Prostate gland (tissue), 2 donors: ENCODE measurements at regions not wholly inside any gene's neighbourhood (a gene's known extent, or its start where the extent isn't known, plus 50 kb on each side); places are given as distances from the start of the nearest gene placed in this dataset.

Source experiments
- DNase-seq: peaks from one replicate; pipeline ENCODE4 v3.0.0-alpha.2; 2019; ENCODE audit warnings: low spot score
- H3K27ac ChIP-seq, 2 donors: fragments of 200-600 bp; sonication (generic); 2 replicates each; pipeline ENCODE4 v1.5.1; 2017 to 2019
- H3K27me3 ChIP-seq: fragments of 200-600 bp; sonication (generic); replicated peaks from 2 replicates; pipeline ENCODE4 v1.5.1; 2019; ENCODE audit not compliant: insufficient read depth
- H3K36me3 ChIP-seq, 2 donors: fragments of 200-600 bp; sonication (generic); 1 replicate in 1 of 2; 2 replicates in 1 of 2; pipeline versions ENCODE4 v1.5.1 to v1.8.1; 2017 to 2019
- H3K4me1 ChIP-seq: fragments of 200-600 bp; sonication (generic); replicated peaks from 2 replicates; pipeline ENCODE4 v1.5.1; 2019
- H3K4me3 ChIP-seq, 2 donors: fragments of 200-600 bp; sonication (generic); 2 replicates each; pipeline ENCODE4 v1.5.1; 2017 to 2019
- H3K9me3 ChIP-seq: fragments of 200-600 bp; sonication (generic); 2 replicates; pipeline ENCODE4 v1.5.1; 2017
- POLR2A ChIP-seq: fragments of 450-650 bp; IDR thresholded peaks from one replicate; pipeline ENCODE4 v1.6.1; 2016; ENCODE audit warnings: antibody characterized with exemption, mild to moderate bottlenecking
- POLR2AphosphoS5 ChIP-seq: sonication (generic); formaldehyde crosslinking; IDR thresholded peaks from one replicate; pipeline ENCODE4 v1.6.1; 2017; ENCODE audit warnings: antibody characterized with exemption
- WGBS: methylation state at CpG from one replicate; pipeline ENCODE4 v1.1.5; 2018; 5-methylcytosine and 5-hydroxymethylcytosine counted together
- intact Hi-C: fragments of 100-400 bp; cut with DNase I; formaldehyde crosslinking; loops from one replicate; pipeline ENCODE4 v1.14.2; 2022
- TF ChIP-seq, protein P1 (sequence below), 4 experiments: fragments of 200-600 bp in 2 of 4; fragments of 450-650 bp in 2 of 4; sonication (generic) in 2 of 4; IDR thresholded peaks; 1 replicate in 3 of 4; 2 replicates in 1 of 4; pipeline ENCODE4 v1.5.1; 2016 to 2019; ENCODE audit warnings: antibody characterized with exemption in 4 of 4, mild to moderate bottlenecking in 2 of 4, moderate library complexity in 2 of 4

DNA sequence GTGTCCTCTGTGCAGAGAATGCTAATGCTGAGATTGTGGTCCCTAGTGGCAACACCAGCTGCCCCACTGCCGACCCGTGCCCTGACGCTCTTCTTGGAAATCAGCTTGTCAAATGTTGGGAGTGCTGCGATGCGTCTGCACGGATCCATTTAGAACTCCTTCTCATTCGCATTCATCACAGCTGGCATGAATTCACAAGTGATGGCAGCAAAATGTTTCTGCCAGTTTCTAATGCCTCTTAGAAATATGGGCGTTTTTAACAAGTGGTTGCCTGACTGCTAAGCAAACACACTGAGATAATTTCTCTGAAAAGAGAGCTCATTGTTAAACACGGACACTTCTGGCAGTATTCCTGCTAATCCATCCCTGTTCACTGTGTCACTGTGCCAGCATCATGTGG lies 131.9 kb upstream of the KCNJ6 start:
- no peaks in the 10 kb centered on the region for H3K4me1 ChIP-seq
- H3K27me3 ChIP-seq, result no peaks in the 10 kb centered on the region
- peak; percentile 10 for DNase-seq
- WGBS, result 42% methylated on average over 9 of the region's 9 CpGs
- no peak overlapping the region for H3K4me3 ChIP-seq
- intact Hi-C loops, result no loop called here
- H3K36me3 ChIP-seq, result no peaks in the 10 kb centered on the region
- no peak overlapping the region for H3K27ac ChIP-seq
- TF ChIP-seq, protein P1, sequence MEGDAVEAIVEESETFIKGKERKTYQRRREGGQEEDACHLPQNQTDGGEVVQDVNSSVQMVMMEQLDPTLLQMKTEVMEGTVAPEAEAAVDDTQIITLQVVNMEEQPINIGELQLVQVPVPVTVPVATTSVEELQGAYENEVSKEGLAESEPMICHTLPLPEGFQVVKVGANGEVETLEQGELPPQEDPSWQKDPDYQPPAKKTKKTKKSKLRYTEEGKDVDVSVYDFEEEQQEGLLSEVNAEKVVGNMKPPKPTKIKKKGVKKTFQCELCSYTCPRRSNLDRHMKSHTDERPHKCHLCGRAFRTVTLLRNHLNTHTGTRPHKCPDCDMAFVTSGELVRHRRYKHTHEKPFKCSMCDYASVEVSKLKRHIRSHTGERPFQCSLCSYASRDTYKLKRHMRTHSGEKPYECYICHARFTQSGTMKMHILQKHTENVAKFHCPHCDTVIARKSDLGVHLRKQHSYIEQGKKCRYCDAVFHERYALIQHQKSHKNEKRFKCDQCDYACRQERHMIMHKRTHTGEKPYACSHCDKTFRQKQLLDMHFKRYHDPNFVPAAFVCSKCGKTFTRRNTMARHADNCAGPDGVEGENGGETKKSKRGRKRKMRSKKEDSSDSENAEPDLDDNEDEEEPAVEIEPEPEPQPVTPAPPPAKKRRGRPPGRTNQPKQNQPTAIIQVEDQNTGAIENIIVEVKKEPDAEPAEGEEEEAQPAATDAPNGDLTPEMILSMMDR (IDR thresholded peaks at IDR 0.05), result no peak
- no peak for TF ChIP-seq POLR2AphosphoS5
- no peak for TF ChIP-seq POLR2A
- H3K9me3 ChIP-seq, result no peaks in the 10 kb centered on the region

GRCh38 chr21:38054334-38054733 lies 138.1 kb upstream of the KCNJ6 start:
- no peaks in the 10 kb centered on the region for H3K27me3 ChIP-seq
- H3K36me3 ChIP-seq, result no peaks in the 10 kb centered on the region
- no peak for TF ChIP-seq POLR2A
- TF ChIP-seq, protein P1 (IDR thresholded peaks at IDR 0.05), result no peak
- no peak for TF ChIP-seq POLR2AphosphoS5
- no peak overlapping the region for H3K4me3 ChIP-seq
- no peaks in the 10 kb centered on the region for H3K9me3 ChIP-seq
- H3K4me1 ChIP-seq, result no peaks in the 10 kb centered on the region
- WGBS, result 70% methylated on average over 4 of the region's 4 CpGs
- no peak for DNase-seq
- intact Hi-C loops, result no loop called here
- no peak overlapping the region for H3K27ac ChIP-seq

GRCh38 chr21:38056481-38056880 lies 140.2 kb upstream of the KCNJ6 start:
- intact Hi-C loops, result no loop called here
- H3K36me3 ChIP-seq, result no peaks in the 10 kb centered on the region
- no peak for DNase-seq
- H3K9me3 ChIP-seq, result no peaks in the 10 kb centered on the region
- H3K27me3 ChIP-seq, result no peaks in the 10 kb centered on the region
- H3K4me1 ChIP-seq, result no peaks in the 10 kb centered on the region
- no peak for TF ChIP-seq POLR2A
- TF ChIP-seq, protein P1 (IDR thresholded peaks at IDR 0.05), result no peak
- no peak overlapping the region for H3K4me3 ChIP-seq
- H3K27ac ChIP-seq, result no peak overlapping the region
- 100% methylated on average over 1 of the region's 1 CpG for WGBS

DNA sequence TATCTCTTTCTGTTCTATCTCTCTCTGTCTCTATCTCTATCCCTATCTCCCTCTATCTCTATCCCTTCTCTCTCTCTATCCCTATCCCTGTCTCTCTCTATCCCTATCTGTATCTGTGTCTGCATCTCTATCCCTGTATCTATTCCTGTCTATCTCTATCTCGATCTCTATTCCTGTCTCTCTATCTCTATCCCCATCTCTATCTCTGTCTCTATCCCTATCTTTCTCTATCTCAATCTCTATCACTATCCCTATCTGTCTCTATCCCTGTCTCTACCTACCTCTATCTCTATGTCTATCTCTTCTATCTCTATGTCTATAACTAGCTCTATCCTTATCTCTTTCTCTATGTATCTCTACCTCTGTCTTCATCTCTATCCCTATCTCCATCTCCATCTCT lies 141.4 kb upstream of the KCNJ6 start:
- Histone ChIP-seq H3K4me1 (no peaks in the 10 kb centered on the region), H3K4me3 (no peak overlapping the region), H3K27me3 (no peaks in the 10 kb centered on the region), H3K36me3 (no peaks in the 10 kb centered on the region), H3K9me3 (no peaks in the 10 kb centered on the region), H3K27ac (no peak overlapping the region)
- TF ChIP-seq POLR2AphosphoS5 (no peak), POLR2A (no peak)
- TF ChIP-seq, protein P1 (IDR thresholded peaks at IDR 0.05), result no peak
- WGBS, result 94% methylated on average over 1 of the region's 1 CpG
- DNase-seq, result no peak
- intact Hi-C loops, result no loop called here

DNA sequence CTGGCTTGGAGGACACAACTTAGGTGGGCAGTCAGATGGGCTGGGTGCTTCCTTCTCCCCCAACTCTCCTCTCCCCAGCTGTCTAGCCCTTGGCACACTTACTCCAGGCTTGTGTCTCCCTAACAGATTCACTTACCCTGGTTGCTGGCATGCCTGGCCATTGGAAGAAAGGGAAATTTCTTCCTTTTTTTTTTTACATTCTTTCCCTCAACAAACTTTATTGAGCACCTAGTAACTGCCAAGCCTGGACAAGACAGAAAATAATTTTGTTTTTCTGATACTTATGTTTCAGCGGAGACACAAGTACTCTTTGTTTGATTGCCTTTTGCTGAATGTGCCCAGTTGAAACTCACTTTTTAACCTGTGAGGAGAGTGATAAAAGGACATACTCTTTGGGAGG lies 144.3 kb upstream of the KCNJ6 start:
- Histone ChIP-seq H3K4me3 (no peak overlapping the region), H3K9me3 (no peaks in the 10 kb centered on the region), H3K4me1 (no peaks in the 10 kb centered on the region), H3K36me3 (no peaks in the 10 kb centered on the region), H3K27ac (no peak overlapping the region), H3K27me3 (no peaks in the 10 kb centered on the region)
- intact Hi-C loops, result no loop called here
- no peak for DNase-seq
- TF ChIP-seq POLR2A (no peak), POLR2AphosphoS5 (no peak)
- TF ChIP-seq, protein P1 (IDR thresholded peaks at IDR 0.05), result no peak
- 82% methylated on average over 1 of the region's 1 CpG for WGBS
